ENCODE measurements at regions not wholly inside any gene's neighbourhood (a gene's known extent, or its start where the extent isn't known, plus 50 kb on each side); places are given as distances from the start of the nearest gene placed in this dataset.

DNA sequence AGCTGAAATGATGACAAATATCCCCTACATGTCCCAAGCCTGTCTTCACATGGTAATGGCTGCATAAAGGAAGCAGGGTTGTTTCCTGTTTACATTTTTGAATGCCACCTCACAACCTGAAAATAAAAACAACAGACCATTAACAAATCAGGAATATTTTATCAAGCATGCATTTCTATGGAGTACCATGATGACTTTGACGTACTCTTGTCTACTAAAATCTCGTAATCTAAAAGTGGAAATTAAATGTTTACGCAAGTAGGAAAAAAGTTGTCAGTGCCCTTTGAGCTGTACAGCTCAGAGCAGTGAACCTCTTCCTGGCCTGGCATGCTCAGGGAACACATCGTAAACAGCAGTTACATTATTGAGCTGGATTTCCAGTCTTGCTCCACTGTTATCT, 194.1 kb downstream of the INHBA start:
- no peaks in the 10 kb centered on the region for H3K36me3 ChIP-seq (ENCODE audit: insufficient read depth, low read length)
- no peaks in the 10 kb centered on the region for H3F3A ChIP-seq (ENCODE audit: low read depth)
- no peak overlapping the region for H3K4me3 ChIP-seq (ENCODE audit: low read length, poor library complexity, severe bottlenecking)
- H3K4me1 ChIP-seq (ENCODE audit: insufficient read depth, low read length, poor library complexity, severe bottlenecking): no peaks in the 10 kb centered on the region
- no peak overlapping the region for H3K4me2 ChIP-seq (ENCODE audit: low read depth, low read length, poor library complexity, severe bottlenecking)
- H2AFZ ChIP-seq (ENCODE audit: low read length): no peak overlapping the region
- H3K79me2 ChIP-seq (ENCODE audit: insufficient read depth, low read length): no peaks in the 10 kb centered on the region
- no peaks in the 10 kb centered on the region for H3K9me3 ChIP-seq (ENCODE audit: insufficient read depth, low read depth, low read length)
- H4K20me1 ChIP-seq (ENCODE audit: insufficient read depth, low read length, poor library complexity, severe bottlenecking): no peaks in the 10 kb centered on the region
- H3K27me3 ChIP-seq (ENCODE audit: insufficient read depth, low read length, poor library complexity, severe bottlenecking): no peaks in the 10 kb centered on the region
- no peaks in the 10 kb centered on the region for H3K9me2 ChIP-seq (replicated peaks; ENCODE audit: low read depth, low read length)
- no peak for TF ChIP-seq EZH2phosphoT487 (IDR thresholded peaks at IDR 0.05; ENCODE audit: borderline replicate concordance)
- TF ChIP-seq, protein P1, sequence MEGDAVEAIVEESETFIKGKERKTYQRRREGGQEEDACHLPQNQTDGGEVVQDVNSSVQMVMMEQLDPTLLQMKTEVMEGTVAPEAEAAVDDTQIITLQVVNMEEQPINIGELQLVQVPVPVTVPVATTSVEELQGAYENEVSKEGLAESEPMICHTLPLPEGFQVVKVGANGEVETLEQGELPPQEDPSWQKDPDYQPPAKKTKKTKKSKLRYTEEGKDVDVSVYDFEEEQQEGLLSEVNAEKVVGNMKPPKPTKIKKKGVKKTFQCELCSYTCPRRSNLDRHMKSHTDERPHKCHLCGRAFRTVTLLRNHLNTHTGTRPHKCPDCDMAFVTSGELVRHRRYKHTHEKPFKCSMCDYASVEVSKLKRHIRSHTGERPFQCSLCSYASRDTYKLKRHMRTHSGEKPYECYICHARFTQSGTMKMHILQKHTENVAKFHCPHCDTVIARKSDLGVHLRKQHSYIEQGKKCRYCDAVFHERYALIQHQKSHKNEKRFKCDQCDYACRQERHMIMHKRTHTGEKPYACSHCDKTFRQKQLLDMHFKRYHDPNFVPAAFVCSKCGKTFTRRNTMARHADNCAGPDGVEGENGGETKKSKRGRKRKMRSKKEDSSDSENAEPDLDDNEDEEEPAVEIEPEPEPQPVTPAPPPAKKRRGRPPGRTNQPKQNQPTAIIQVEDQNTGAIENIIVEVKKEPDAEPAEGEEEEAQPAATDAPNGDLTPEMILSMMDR (conservative IDR thresholded peaks at IDR 0.05; ENCODE audit: low read length): no peak
- no peak overlapping the region for H3K9ac ChIP-seq (ENCODE audit: low read depth, low read length, poor library complexity, severe bottlenecking)

DNA sequence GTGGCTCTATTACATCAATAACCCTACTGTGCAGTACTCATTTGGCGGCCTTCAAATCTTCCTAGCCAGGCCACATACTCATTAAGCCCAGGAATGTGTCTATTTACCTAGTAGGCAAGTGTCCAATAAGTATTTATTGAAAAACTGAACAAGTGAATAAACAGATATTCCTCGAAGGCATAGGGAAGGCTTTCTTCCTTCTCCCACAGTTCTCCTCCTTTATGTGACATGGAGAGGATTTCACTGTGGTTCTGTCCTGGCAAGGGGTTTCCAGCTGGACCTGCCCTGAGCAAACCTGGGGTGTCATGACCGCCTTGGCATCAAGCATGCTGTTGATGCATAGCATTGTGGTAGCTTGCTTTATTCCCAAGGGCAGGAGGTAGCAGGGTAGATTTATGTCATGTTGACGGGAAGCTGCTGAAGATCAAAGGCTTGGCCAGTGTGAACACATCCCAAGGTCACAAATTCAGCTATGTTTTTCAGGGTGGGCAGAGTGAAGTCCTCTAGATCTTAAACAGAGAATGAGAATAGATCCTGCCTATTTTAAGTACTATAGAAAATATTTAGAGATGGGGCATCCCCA, 195.1 kb downstream of the INHBA start:
- H3K9ac ChIP-seq (ENCODE audit: low read depth, low read length, poor library complexity, severe bottlenecking): no peak overlapping the region
- no peaks in the 10 kb centered on the region for H3K79me2 ChIP-seq (ENCODE audit: insufficient read depth, low read length)
- H3K36me3 ChIP-seq (ENCODE audit: insufficient read depth, low read length): no peaks in the 10 kb centered on the region
- no peaks in the 10 kb centered on the region for H3K9me3 ChIP-seq (ENCODE audit: insufficient read depth, low read depth, low read length)
- no peak for TF ChIP-seq EZH2phosphoT487 (IDR thresholded peaks at IDR 0.05; ENCODE audit: borderline replicate concordance)
- TF ChIP-seq, protein P1 (conservative IDR thresholded peaks at IDR 0.05; ENCODE audit: low read length): no peak
- no peak overlapping the region for H2AFZ ChIP-seq (ENCODE audit: low read length)
- H3K27me3 ChIP-seq (ENCODE audit: insufficient read depth, low read length, poor library complexity, severe bottlenecking): no peaks in the 10 kb centered on the region
- H3F3A ChIP-seq (ENCODE audit: low read depth): no peaks in the 10 kb centered on the region
- H3K4me2 ChIP-seq (ENCODE audit: low read depth, low read length, poor library complexity, severe bottlenecking): no peak overlapping the region
- no peaks in the 10 kb centered on the region for H3K9me2 ChIP-seq (replicated peaks; ENCODE audit: low read depth, low read length)
- H4K20me1 ChIP-seq (ENCODE audit: insufficient read depth, low read length, poor library complexity, severe bottlenecking): no peaks in the 10 kb centered on the region
- no peak overlapping the region for H3K4me3 ChIP-seq (ENCODE audit: low read length, poor library complexity, severe bottlenecking)
- H3K4me1 ChIP-seq (ENCODE audit: insufficient read depth, low read length, poor library complexity, severe bottlenecking): no peaks in the 10 kb centered on the region

DNA sequence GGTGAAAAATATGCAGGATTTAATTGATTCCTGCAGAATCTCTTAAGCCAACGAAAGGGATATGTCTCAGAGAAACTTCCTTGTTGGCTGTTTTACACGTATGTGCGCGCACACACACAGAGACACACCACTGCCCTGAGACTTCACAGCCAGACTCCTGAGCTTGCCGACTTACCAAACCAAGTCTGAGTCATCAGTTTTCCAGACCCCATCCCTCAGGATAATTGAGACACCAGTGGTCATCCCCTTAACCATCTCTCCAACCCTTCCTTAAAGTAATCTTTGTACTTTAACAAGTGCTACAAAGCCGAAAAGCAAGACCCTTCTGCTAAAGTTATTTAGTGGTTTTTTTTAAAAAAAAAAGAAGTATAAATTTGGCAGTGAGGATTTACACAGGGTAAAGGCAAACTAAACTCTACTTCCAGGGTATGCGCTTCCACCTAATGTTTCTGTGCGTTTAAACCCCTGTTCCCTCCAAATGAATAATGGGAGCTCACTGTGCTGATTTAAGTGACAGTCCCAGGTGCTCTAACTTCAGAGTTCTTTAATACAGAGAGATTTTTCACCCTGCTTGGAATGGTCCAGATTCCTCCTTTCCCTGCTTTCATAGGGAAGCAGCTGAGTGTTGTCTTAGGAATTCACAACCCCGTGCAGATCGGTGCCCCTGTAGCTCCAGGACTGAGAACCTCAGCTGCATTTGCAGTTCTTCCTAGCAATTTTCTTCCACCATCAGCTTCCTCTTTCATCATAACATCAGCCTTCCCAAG, 198.5 kb downstream of the INHBA start:
- H3K4me3 ChIP-seq (ENCODE audit: low read length, poor library complexity, severe bottlenecking): no peak overlapping the region
- no peaks in the 10 kb centered on the region for H3K9me2 ChIP-seq (replicated peaks; ENCODE audit: low read depth, low read length)
- H4K20me1 ChIP-seq (ENCODE audit: insufficient read depth, low read length, poor library complexity, severe bottlenecking): no peaks in the 10 kb centered on the region
- no peaks in the 10 kb centered on the region for H3F3A ChIP-seq (ENCODE audit: low read depth)
- no peaks in the 10 kb centered on the region for H3K79me2 ChIP-seq (ENCODE audit: insufficient read depth, low read length)
- H3K9ac ChIP-seq (ENCODE audit: low read depth, low read length, poor library complexity, severe bottlenecking): no peak overlapping the region
- no peaks in the 10 kb centered on the region for H3K36me3 ChIP-seq (ENCODE audit: insufficient read depth, low read length)
- no peaks in the 10 kb centered on the region for H3K27me3 ChIP-seq (ENCODE audit: insufficient read depth, low read length, poor library complexity, severe bottlenecking)
- TF ChIP-seq, protein P1 (conservative IDR thresholded peaks at IDR 0.05; ENCODE audit: low read length): no peak
- TF ChIP-seq EZH2phosphoT487 (IDR thresholded peaks at IDR 0.05; ENCODE audit: borderline replicate concordance): no peak
- H3K9me3 ChIP-seq (ENCODE audit: insufficient read depth, low read depth, low read length): 0 out of 2 replicates have a peak, but pooled peaks cover 3% of the 10 kb centered on the region
- no peak overlapping the region for H2AFZ ChIP-seq (ENCODE audit: low read length)
- H3K4me1 ChIP-seq (ENCODE audit: insufficient read depth, low read length, poor library complexity, severe bottlenecking): no peaks in the 10 kb centered on the region
- H3K4me2 ChIP-seq (ENCODE audit: low read depth, low read length, poor library complexity, severe bottlenecking): no peak overlapping the region
